ENCODE measurements at regions not wholly inside any gene's neighbourhood (a gene's known extent, or its start where the extent isn't known, plus 50 kb on each side); places are given as distances from the start of the nearest gene placed in this dataset.

DNA sequence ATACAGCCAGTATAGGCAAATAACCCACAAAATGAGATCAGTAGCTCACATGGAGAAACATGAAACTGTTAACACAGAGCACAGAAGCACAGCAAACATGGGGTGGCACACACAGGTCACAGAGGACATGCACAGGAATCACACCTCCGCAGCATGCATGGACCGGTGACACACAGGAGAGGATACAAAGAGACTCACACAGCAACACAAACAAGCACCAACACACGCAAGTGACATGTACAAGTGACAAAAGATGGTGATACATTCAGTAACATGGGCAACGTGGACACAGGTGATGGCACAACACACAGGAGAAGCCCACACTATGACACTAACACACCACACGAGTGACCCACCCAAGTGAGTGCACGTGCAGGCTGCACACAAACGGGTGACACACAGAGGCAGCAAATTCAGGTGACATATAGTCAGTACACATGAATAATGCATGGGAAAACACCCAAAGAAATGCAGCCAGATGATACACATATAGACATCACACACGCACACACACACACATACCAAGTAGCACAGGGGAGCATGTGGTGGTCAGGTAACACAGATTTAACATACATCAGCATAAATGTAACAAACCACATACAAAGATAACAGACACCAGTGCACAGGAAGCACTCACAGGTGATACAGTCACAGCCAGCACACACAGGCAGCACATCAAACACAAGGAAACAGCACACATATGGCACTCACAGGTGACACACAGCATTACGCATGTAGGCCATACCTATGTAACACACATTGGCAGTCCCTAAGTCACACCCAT is 216.0 kb upstream of the SFSWAP start:
- TF ChIP-seq TARDBP (IDR thresholded peaks at IDR 0.05) (no peak), SP1 (IDR thresholded peaks at IDR 0.05) (no peak), SUZ12 (IDR thresholded peaks at IDR 0.05) (no peak), FOXA1 (IDR thresholded peaks at IDR 0.05) (no peak), FOXK2 (IDR thresholded peaks at IDR 0.05) (no peak), FOXM1 (IDR thresholded peaks at IDR 0.05; ENCODE audit: borderline replicate concordance) (no peak), CTBP1 (IDR thresholded peaks at IDR 0.05; ENCODE audit: borderline replicate concordance) (no peak)
- TF ChIP-seq, protein P1, sequence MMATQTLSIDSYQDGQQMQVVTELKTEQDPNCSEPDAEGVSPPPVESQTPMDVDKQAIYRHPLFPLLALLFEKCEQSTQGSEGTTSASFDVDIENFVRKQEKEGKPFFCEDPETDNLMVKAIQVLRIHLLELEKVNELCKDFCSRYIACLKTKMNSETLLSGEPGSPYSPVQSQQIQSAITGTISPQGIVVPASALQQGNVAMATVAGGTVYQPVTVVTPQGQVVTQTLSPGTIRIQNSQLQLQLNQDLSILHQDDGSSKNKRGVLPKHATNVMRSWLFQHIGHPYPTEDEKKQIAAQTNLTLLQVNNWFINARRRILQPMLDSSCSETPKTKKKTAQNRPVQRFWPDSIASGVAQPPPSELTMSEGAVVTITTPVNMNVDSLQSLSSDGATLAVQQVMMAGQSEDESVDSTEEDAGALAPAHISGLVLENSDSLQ (IDR thresholded peaks at IDR 0.05) = no peak
